ENCODE measurements at regions not wholly inside any gene's neighbourhood (a gene's known extent, or its start where the extent isn't known, plus 50 kb on each side); places are given as distances from the start of the nearest gene placed in this dataset.

DNA sequence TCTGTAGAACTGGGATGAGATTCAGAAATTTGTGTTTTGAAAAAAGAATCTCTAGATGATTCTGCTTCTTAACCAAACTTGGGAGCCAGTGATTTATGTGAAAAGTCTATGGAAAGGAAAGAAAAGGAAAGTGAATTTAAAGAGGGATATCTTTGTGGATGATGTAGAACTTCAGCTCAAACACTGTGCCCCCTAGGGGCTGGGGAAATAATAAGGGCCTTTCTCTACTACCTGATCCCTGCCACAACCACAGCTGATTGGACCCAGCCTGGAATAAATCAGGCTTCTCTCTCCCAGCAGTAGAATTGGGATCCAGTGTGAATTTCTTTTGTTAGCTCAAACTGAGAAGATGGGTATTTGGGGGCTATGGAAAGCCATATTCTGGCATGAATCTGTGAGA is 155.0 kb downstream of the PRELID2 start:
- TF ChIP-seq CTCF (IDR thresholded peaks at IDR 0.05; ENCODE audit: low read depth, low read length, missing control alignments) = peak; percentile 19
- H3K4me3 ChIP-seq (replicated peaks; ENCODE audit: low read depth, low read length) = no peak overlapping the region
- no peak for DNase-seq (ENCODE audit: extremely low read depth, low read depth)

DNA sequence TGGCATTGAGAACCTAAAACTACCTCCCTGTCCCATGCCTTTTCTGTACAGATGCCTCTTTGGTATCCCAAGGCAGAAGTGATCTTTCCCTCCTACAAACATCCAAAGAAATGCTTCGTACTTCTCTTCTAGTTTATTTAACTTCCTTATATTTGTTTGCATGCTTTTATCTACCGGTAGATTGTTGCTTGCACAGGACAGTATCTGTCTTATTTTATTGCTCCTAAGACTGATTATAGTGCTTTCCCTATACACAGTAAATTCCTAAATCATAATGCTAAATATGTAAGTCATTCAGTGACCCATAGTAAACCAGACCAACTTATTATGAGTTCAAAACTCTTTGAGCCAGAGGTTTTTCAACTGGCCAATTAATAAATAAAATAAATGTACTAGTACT is 156.9 kb downstream of the PRELID2 start:
- no peak for TF ChIP-seq CTCF (IDR thresholded peaks at IDR 0.05; ENCODE audit: low read depth, low read length, missing control alignments)
- DNase-seq (ENCODE audit: extremely low read depth, low read depth) = no peak
- H3K4me3 ChIP-seq (replicated peaks; ENCODE audit: low read depth, low read length) = no peak overlapping the region

DNA sequence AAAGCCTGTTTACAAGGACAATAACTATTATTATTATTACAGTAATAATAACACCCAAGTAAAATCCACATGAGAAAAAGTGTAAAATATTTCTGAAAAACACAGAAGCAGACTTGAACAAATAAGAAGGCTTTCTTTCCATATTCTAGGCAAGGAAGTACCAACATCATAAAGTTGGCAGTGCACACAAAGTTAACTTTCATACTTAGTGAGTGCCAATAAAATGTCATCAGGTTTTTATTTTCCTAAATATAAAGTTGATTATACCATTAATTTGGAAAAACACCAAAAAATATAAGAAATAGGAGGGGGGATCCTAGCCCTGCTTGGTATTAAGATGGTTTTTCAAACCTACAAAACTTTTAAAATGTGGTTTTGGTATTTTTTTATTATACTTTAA is 161.4 kb downstream of the PRELID2 start:
- no peak overlapping the region for H3K4me3 ChIP-seq (replicated peaks; ENCODE audit: low read depth, low read length)
- DNase-seq (ENCODE audit: extremely low read depth, low read depth) = no peak
- no peak for TF ChIP-seq CTCF (IDR thresholded peaks at IDR 0.05; ENCODE audit: low read depth, low read length, missing control alignments)

- no peak for DNase-seq (ENCODE audit: extremely low read depth, low read depth)
- no peak overlapping the region for H3K4me3 ChIP-seq (replicated peaks; ENCODE audit: low read depth, low read length)
- no peak for TF ChIP-seq CTCF (IDR thresholded peaks at IDR 0.05; ENCODE audit: low read depth, low read length, missing control alignments)
These were observed 166.4 kb downstream of the PRELID2 start for GRCh38 chr5:145668714-145669113.

GRCh38 chr5:145667742-145668141 is 167.4 kb downstream of the PRELID2 start:
- no peak overlapping the region for H3K4me3 ChIP-seq (replicated peaks; ENCODE audit: low read depth, low read length)
- DNase-seq (ENCODE audit: extremely low read depth, low read depth) = no peak
- TF ChIP-seq CTCF (IDR thresholded peaks at IDR 0.05; ENCODE audit: low read depth, low read length, missing control alignments) = no peak

GRCh38 chr5:145666591-145666990 is 168.6 kb downstream of the PRELID2 start:
- no peak overlapping the region for H3K4me3 ChIP-seq (replicated peaks; ENCODE audit: low read depth, low read length)
- no peak for TF ChIP-seq CTCF (IDR thresholded peaks at IDR 0.05; ENCODE audit: low read depth, low read length, missing control alignments)
- no peak for DNase-seq (ENCODE audit: extremely low read depth, low read depth)

- no peak overlapping the region for H3K4me3 ChIP-seq (replicated peaks; ENCODE audit: low read depth, low read length)
- TF ChIP-seq CTCF (IDR thresholded peaks at IDR 0.05; ENCODE audit: low read depth, low read length, missing control alignments) = no peak
- no peak for DNase-seq (ENCODE audit: extremely low read depth, low read depth)
These were observed 173.2 kb downstream of the PRELID2 start for GRCh38 chr5:145661737-145662485.

Data from HFF-Myc (cell line).